HUES48 (cell line): ENCODE measurements at regions not wholly inside any gene's neighbourhood (a gene's known extent, or its start where the extent isn't known, plus 50 kb on each side); places are given as distances from the start of the nearest gene placed in this dataset.
A peak's percentile ranks its signal among the peaks of the same experiment; 100 is the strongest.

ENCODE experiments used
- H3K27ac ChIP-seq: one replicate; pipeline ENCODE4 v1.7.0; 2013; ENCODE audit warnings: low read depth, low read length, inconsistent platforms
- H3K27me3 ChIP-seq: 2 replicates; pipeline ENCODE4 v1.6.1; 2013; ENCODE audit warnings: mild to moderate bottlenecking, low read length; ENCODE audit not compliant: control insufficient read depth, insufficient read depth
- H3K36me3 ChIP-seq: 2 replicates; pipeline ENCODE4 v1.6.1; 2013; ENCODE audit warnings: low read length; ENCODE audit not compliant: control insufficient read depth, insufficient read depth
- H3K4me1 ChIP-seq: 2 replicates; pipeline ENCODE4 v1.6.1; 2013; ENCODE audit warnings: mild to moderate bottlenecking, low read length; ENCODE audit not compliant: control insufficient read depth, insufficient read depth
- H3K4me3 ChIP-seq: 2 replicates; pipeline ENCODE4 v1.5.1; 2013; ENCODE audit warnings: mild to moderate bottlenecking, low read depth, low read length
- H3K9ac ChIP-seq: 2 replicates; pipeline ENCODE4 v1.6.1; 2013; ENCODE audit warnings: mild to moderate bottlenecking, low read depth, low read length, moderate library complexity
- H3K9me3 ChIP-seq: 2 replicates; pipeline ENCODE4 v1.6.1; 2013; ENCODE audit warnings: low read length; ENCODE audit not compliant: control insufficient read depth, insufficient read depth

DNA sequence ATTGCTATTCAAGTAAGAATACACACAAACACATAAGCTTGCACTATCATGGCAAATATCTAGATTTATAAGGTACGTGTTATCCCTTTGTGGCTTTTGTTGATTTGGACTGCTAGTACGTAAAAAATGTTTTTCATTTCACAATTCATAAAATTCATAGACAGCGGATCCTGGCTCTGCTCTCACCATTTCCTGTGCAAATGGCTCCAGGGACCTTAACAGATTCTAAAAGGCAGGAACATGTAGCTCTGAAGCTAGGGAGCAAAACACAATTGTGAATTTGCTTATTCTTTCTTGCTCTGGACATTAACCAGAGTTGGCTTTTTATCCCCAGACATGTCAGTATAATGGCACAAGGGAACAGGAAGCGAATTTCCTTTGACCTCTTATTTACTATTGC lies 1019.9 kb upstream of the WWC1 start:
- no peak overlapping the region for H3K9ac ChIP-seq
- H3K27me3 ChIP-seq, result no peaks in the 10 kb centered on the region
- no peak overlapping the region for H3K4me3 ChIP-seq
- H3K36me3 ChIP-seq, result no peaks in the 10 kb centered on the region
- peaks cover 17% of the 10 kb centered on the region for H3K4me1 ChIP-seq
- H3K27ac ChIP-seq, result no peak overlapping the region
- no peaks in the 10 kb centered on the region for H3K9me3 ChIP-seq

DNA sequence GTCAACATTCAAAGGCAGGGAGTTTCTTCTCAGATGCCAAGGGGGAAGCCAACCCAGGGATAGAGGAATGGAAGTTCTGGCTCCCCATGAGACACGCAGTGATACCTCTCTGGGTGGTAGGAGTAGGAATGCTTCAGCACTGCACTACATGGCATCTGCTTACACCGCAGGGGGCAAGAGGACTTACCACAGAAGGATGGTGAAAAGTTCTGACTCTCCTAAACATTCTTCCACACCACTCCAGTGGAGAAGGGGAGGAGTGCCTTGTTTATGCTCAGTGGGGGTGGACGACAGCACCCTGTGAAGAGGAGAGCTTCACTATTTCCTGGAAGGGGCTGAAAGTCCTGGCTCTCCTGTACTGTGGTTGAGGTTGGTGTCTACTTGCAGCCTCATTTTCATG lies 1011.3 kb upstream of the WWC1 start:
- Histone ChIP-seq H3K4me3 (no peak overlapping the region), H3K9me3 (no peaks in the 10 kb centered on the region), H3K27me3 (no peaks in the 10 kb centered on the region), H3K4me1 (peaks cover 3% of the 10 kb centered on the region; the same call in 1 of the 2 replicates), H3K9ac (no peak overlapping the region), H3K36me3 (no peaks in the 10 kb centered on the region), H3K27ac (no peak overlapping the region)

DNA sequence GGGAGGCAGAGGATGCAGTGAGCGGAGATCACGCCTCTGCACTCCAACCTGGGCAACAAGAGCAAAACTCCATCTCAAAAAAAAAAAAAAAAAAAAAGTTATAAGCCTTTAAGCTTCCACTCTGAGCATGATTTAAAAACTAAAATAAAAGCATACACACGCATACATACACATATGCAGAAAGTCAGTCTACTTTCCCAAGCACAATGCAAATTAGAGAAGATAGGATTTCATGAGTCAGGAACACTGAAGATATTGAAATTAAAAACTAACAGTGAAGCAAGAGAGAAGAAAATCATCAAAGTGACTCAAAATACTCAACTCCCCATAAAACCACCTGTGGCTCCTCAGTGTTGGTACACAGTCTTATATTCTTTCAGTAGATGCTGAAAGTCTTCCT lies 1009.5 kb upstream of the WWC1 start:
- H3K4me1 ChIP-seq, result peaks cover 3% of the 10 kb centered on the region; the same call in 1 of the 2 replicates
- H3K27ac ChIP-seq, result no peak overlapping the region

GRCh38 chr5:167283691-167284090 lies 1007.8 kb upstream of the WWC1 start:
- no peaks in the 10 kb centered on the region for H3K36me3 ChIP-seq
- H3K9ac ChIP-seq, result no peak overlapping the region
- no peak overlapping the region for H3K4me3 ChIP-seq
- H3K27ac ChIP-seq, result no peak overlapping the region
- no peaks in the 10 kb centered on the region for H3K9me3 ChIP-seq
- H3K27me3 ChIP-seq, result no peaks in the 10 kb centered on the region
- peaks cover 3% of the 10 kb centered on the region; the same call in 1 of the 2 replicates for H3K4me1 ChIP-seq

More for the DNA sequence above, 1009.5 kb upstream of the WWC1 start:
- Histone ChIP-seq H3K9me3 (no peaks in the 10 kb centered on the region), H3K9ac (no peak overlapping the region), H3K27me3 (no peaks in the 10 kb centered on the region), H3K4me3 (no peak overlapping the region), H3K36me3 (no peaks in the 10 kb centered on the region)

- no peaks in the 10 kb centered on the region for H3K9me3 ChIP-seq
- no peak overlapping the region for H3K9ac ChIP-seq
- H3K36me3 ChIP-seq, result no peaks in the 10 kb centered on the region
- peaks cover 3% of the 10 kb centered on the region; the same call in 1 of the 2 replicates for H3K4me1 ChIP-seq
- no peak overlapping the region for H3K27ac ChIP-seq
- no peak overlapping the region for H3K4me3 ChIP-seq
- no peaks in the 10 kb centered on the region for H3K27me3 ChIP-seq
Measured at GRCh38 chr5:167284222-167284890, 1007.1 kb upstream of the WWC1 start.

DNA sequence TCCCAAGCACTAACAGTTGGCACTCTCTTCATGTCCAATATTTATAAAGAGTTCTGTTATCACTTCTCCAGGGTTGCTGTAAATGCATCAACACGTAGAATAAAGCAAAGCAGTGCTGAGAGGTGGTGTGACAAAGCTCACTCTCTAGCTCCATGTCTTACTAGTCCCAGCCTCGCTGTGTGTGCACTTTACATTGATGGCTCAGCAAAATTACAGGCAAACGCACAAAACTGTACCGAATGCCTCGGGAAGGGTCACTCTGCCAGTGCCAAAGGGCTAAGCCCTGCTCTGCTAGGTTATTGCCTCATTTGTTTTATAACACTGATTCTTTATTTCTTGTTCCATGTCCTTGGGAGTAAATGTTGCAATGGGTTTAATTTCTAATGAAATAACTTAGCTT lies 1005.9 kb upstream of the WWC1 start:
- Histone ChIP-seq H3K9ac (no peak overlapping the region), H3K36me3 (no peaks in the 10 kb centered on the region), H3K9me3 (no peaks in the 10 kb centered on the region), H3K27ac (no peak overlapping the region), H3K27me3 (no peaks in the 10 kb centered on the region), H3K4me1 (no peaks in the 10 kb centered on the region), H3K4me3 (no peak overlapping the region)

DNA sequence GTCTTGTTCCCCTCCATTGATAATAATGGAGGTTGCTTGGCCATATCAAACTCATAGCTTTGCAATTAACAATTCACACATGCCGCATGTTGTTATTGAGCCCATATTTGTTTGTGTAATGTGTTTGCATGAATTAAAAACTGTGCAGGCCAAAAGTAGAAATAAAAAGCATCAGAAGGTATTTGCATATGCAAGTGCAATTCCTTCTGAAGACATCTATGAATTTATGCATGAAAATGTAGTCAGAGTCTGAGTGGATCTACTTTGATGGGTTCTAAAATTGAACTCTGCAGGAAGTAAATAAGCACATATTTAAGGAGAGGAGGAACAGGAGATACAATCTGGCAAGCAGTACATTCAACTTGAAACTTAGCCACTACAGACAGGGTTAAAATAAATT lies 1004.6 kb upstream of the WWC1 start:
- no peak overlapping the region for H3K9ac ChIP-seq
- no peak overlapping the region for H3K4me3 ChIP-seq
- no peaks in the 10 kb centered on the region for H3K36me3 ChIP-seq
- H3K4me1 ChIP-seq, result no peaks in the 10 kb centered on the region
- H3K9me3 ChIP-seq, result no peaks in the 10 kb centered on the region
- H3K27ac ChIP-seq, result no peak overlapping the region
- H3K27me3 ChIP-seq, result no peaks in the 10 kb centered on the region

DNA sequence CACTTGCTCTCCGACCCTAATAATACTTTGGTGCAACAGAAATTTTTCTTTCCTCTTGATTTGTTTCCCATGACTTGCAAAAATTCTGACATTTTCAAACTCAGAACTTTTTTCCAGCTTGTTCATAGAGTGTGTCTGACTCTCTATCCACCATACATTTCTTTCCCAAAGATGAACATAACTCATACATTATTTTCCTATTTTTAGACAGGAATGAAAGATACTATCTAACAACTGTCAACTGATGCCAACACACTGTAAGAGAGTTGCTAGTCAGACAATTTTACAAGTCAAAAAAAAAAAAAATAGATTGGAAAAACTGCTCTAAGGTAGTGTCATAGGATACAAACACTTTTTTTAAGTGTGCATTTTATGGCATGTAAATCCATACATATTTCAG lies 1001.0 kb upstream of the WWC1 start:
- peaks cover 20% of the 10 kb centered on the region for H3K4me1 ChIP-seq
- H3K9me3 ChIP-seq, result peaks cover 3% of the 10 kb centered on the region; the same call in 1 of the 2 replicates

GRCh38 chr5:167294882-167295680 lies 996.4 kb upstream of the WWC1 start:
- no peaks in the 10 kb centered on the region for H3K36me3 ChIP-seq
- H3K27me3 ChIP-seq, result no peaks in the 10 kb centered on the region
- peaks cover 36% of the 10 kb centered on the region for H3K4me1 ChIP-seq
- peak overlapping the region; percentile 97 for H3K27ac ChIP-seq
- H3K9ac ChIP-seq, result peak overlapping the region; percentile 53; the same call in 1 of the 2 replicates
- H3K4me3 ChIP-seq, result no peak overlapping the region; the same call in 1 of the 2 replicates
- H3K9me3 ChIP-seq, result peaks cover 3% of the 10 kb centered on the region; the same call in 1 of the 2 replicates

More for the DNA sequence above, 1001.0 kb upstream of the WWC1 start:
- Histone ChIP-seq H3K4me3 (no peak overlapping the region), H3K36me3 (no peaks in the 10 kb centered on the region), H3K9ac (no peak overlapping the region), H3K27ac (no peak overlapping the region), H3K27me3 (no peaks in the 10 kb centered on the region)

GRCh38 chr5:167295681-167296005 lies 995.8 kb upstream of the WWC1 start:
- no peak overlapping the region; the same call in 1 of the 2 replicates for H3K4me3 ChIP-seq
- no peaks in the 10 kb centered on the region for H3K36me3 ChIP-seq
- H3K27ac ChIP-seq, result peak overlapping the region; percentile 97
- peaks cover 36% of the 10 kb centered on the region for H3K4me1 ChIP-seq
- H3K9me3 ChIP-seq, result peaks cover 3% of the 10 kb centered on the region; the same call in 1 of the 2 replicates
- peak overlapping the region; percentile 53; the same call in 1 of the 2 replicates for H3K9ac ChIP-seq
- H3K27me3 ChIP-seq, result no peaks in the 10 kb centered on the region

GRCh38 chr5:167296066-167296465 lies 995.4 kb upstream of the WWC1 start:
- Histone ChIP-seq H3K27ac (peak overlapping the region; percentile 97), H3K4me1 (peaks cover 36% of the 10 kb centered on the region), H3K9me3 (peaks cover 3% of the 10 kb centered on the region; the same call in 1 of the 2 replicates), H3K9ac (no peak overlapping the region), H3K4me3 (no peak overlapping the region), H3K36me3 (no peaks in the 10 kb centered on the region), H3K27me3 (no peaks in the 10 kb centered on the region)
